Neuronal stem cell (in vitro differentiated cells): ENCODE measurements at regions not wholly inside any gene's neighbourhood (a gene's known extent, or its start where the extent isn't known, plus 50 kb on each side); places are given as distances from the start of the nearest gene placed in this dataset.

ENCODE experiments used
- DNase-seq: peaks from one replicate; pipeline ENCODE4 v3.0.0-alpha.2; 2013; ENCODE audit warnings: low spot score
- H2AFZ ChIP-seq: one replicate; pipeline ENCODE4 v1.6.1; 2013; ENCODE audit warnings: mild to moderate bottlenecking, low read length, inconsistent platforms
- H2AK5ac ChIP-seq: 2 replicates; pipeline ENCODE4 v1.6.1; 2013; ENCODE audit warnings: low read depth, mild to moderate bottlenecking, inconsistent platforms, low read length, moderate library complexity, mixed read lengths
- H2BK120ac ChIP-seq: 2 replicates; pipeline ENCODE4 v1.6.1; 2013; ENCODE audit warnings: low read depth, mild to moderate bottlenecking, inconsistent platforms, low read length, moderate library complexity, mixed read lengths
- H2BK12ac ChIP-seq: one replicate; pipeline ENCODE4 v1.6.1; 2013; ENCODE audit warnings: low read length, inconsistent platforms
- H2BK15ac ChIP-seq: 2 replicates; pipeline ENCODE4 v1.6.1; 2013; ENCODE audit warnings: mild to moderate bottlenecking, low read length, inconsistent platforms, mixed read lengths
- H2BK5ac ChIP-seq: one replicate; pipeline ENCODE4 v1.6.1; 2013; ENCODE audit warnings: inconsistent platforms, mild to moderate bottlenecking, low read length, moderate library complexity
- H3K14ac ChIP-seq: one replicate; pipeline ENCODE4 v1.6.1; 2013; ENCODE audit warnings: low read length, inconsistent platforms
- H3K18ac ChIP-seq: 2 replicates; pipeline ENCODE4 v1.6.1; 2013; ENCODE audit warnings: low read length, inconsistent platforms
- H3K23ac ChIP-seq: 2 replicates; pipeline ENCODE4 v1.6.1; 2013; ENCODE audit warnings: low read depth, mild to moderate bottlenecking, mixed read lengths, low read length, inconsistent platforms; ENCODE audit not compliant: poor library complexity
- H3K27ac ChIP-seq: replicated peaks from 3 replicates; pipeline ENCODE4 v1.5.1; 2013; ENCODE audit warnings: low read length, inconsistent platforms
- H3K27me3 ChIP-seq, 3 experiments: 2 replicates each; pipeline ENCODE4 v1.6.1; 2013; ENCODE audit warnings: low read length in 3 of 3, mild to moderate bottlenecking in 2 of 3, inconsistent platforms in 1 of 3, low read depth in 1 of 3, mixed read lengths in 1 of 3, moderate library complexity in 1 of 3; ENCODE audit not compliant: control insufficient read depth in 3 of 3, insufficient read depth in 3 of 3
- H3K36me3 ChIP-seq, 2 donors: replicated peaks in 1 of 2; 2 replicates each; pipeline ENCODE4 v1.6.1; 2013; ENCODE audit warnings: low read length in 2 of 2; ENCODE audit not compliant: control insufficient read depth in 2 of 2, insufficient read depth in 2 of 2
- H3K4ac ChIP-seq: 2 replicates; pipeline ENCODE4 v1.6.1; 2013; ENCODE audit warnings: inconsistent platforms, mild to moderate bottlenecking, low read length, moderate library complexity
- H3K4me1 ChIP-seq, 2 donors: 1 replicate in 1 of 2; 2 replicates in 1 of 2; pipeline ENCODE4 v1.6.1; 2013; ENCODE audit warnings: low read length in 2 of 2, low read depth in 1 of 2; ENCODE audit not compliant: control insufficient read depth in 2 of 2, insufficient read depth in 1 of 2
- H3K4me2 ChIP-seq: one replicate; pipeline ENCODE4 v1.6.1; 2013; ENCODE audit warnings: mild to moderate bottlenecking, low read length, inconsistent platforms; ENCODE audit not compliant: insufficient read depth, poor library complexity, severe bottlenecking
- H3K4me3 ChIP-seq, 2 donors: 2 replicates each; pipeline ENCODE4 v1.5.1; 2013; ENCODE audit warnings: low read length in 2 of 2, mild to moderate bottlenecking in 2 of 2, inconsistent platforms in 1 of 2, moderate library complexity in 1 of 2
- H3K79me1 ChIP-seq: one replicate; pipeline ENCODE4 v1.6.1; 2013; ENCODE audit warnings: low read depth, mild to moderate bottlenecking, inconsistent platforms, low read length, moderate library complexity
- H3K9ac ChIP-seq: one replicate; pipeline ENCODE4 v1.6.1; 2013; ENCODE audit warnings: mild to moderate bottlenecking, low read depth, low read length, inconsistent platforms; ENCODE audit not compliant: poor library complexity
- H3K9me3 ChIP-seq, 2 donors: replicated peaks in 1 of 2; 2 replicates each; pipeline versions ENCODE3 to v1.6.1; 2013; ENCODE audit warnings: low read length in 2 of 2, mild to moderate bottlenecking in 2 of 2, inconsistent platforms in 1 of 2, low read depth in 1 of 2, mixed read lengths in 1 of 2, moderate library complexity in 1 of 2; ENCODE audit not compliant: control insufficient read depth in 2 of 2, insufficient read depth in 1 of 2
- H4K8ac ChIP-seq: one replicate; pipeline ENCODE4 v1.6.1; 2013; ENCODE audit warnings: low read depth, mild to moderate bottlenecking, inconsistent platforms, low read length, moderate library complexity
- H4K91ac ChIP-seq: one replicate; pipeline ENCODE4 v1.6.1; 2013; ENCODE audit warnings: low read length, low read depth, mild to moderate bottlenecking, inconsistent platforms; ENCODE audit not compliant: poor library complexity
- WGBS, 2 donors: extraction: QIAGEN DNeasy Blood & Tissue Kit; methylation state at CpG; one replicate each; pipeline ENCODE4 v1.1.7; 2013; ENCODE audit warnings: missing lambda C conversion rate in 2 of 2, mixed read lengths in 1 of 2; ENCODE audit not compliant: insufficient read length in 2 of 2, insufficient replicate concordance in 1 of 2; ENCODE audit errors: extremely low coverage in 2 of 2; 5-methylcytosine and 5-hydroxymethylcytosine counted together

GRCh38 chr7:98496618-98497017 is 95.7 kb upstream of the BAIAP2L1 start:
- H3K9ac ChIP-seq = no peak overlapping the region

GRCh38 chr7:98495200-98495955 is 94.5 kb upstream of the BAIAP2L1 start:
- Histone ChIP-seq H4K8ac (no peak overlapping the region), H3K4ac (no peak overlapping the region), H3K4me2 (no peak overlapping the region), H3K18ac (no peak overlapping the region), H3K9me3 (peaks cover 0 to 13% of the 10 kb centered on the region in 2 donors), H2BK12ac (no peak overlapping the region), H4K91ac (no peak overlapping the region), H3K27me3 (no peaks in the 10 kb centered on the region), H3K14ac (no peak overlapping the region), H3K4me1 (no peaks in the 10 kb centered on the region), H3K4me3 (no peak overlapping the region), H3K36me3 (no peaks in the 10 kb centered on the region), H2BK15ac (no peak overlapping the region), H3K79me1 (no peaks in the 10 kb centered on the region), H3K9ac (no peak overlapping the region), H3K23ac (no peak overlapping the region), H2BK120ac (no peak overlapping the region), H3K27ac (no peak overlapping the region), H2AFZ (no peak overlapping the region), H2AK5ac (no peak overlapping the region), H2BK5ac (no peak overlapping the region)
- no peak for DNase-seq
- no CpG with 5 or more reads among the region's 11 CpGs for WGBS, 2 donors

More at GRCh38 chr7:98496618-98497017, 95.7 kb upstream of the BAIAP2L1 start:
- Histone ChIP-seq H3K9me3 (peaks cover 0 to 13% of the 10 kb centered on the region in 2 donors), H3K18ac (no peak overlapping the region), H3K23ac (no peak overlapping the region), H2BK12ac (no peak overlapping the region), H3K4me3 (no peak overlapping the region), H2BK5ac (no peak overlapping the region), H3K4ac (no peak overlapping the region), H3K27ac (no peak overlapping the region), H3K14ac (no peak overlapping the region), H3K4me2 (no peak overlapping the region), H2AFZ (no peak overlapping the region), H4K8ac (no peak overlapping the region), H2BK15ac (no peak overlapping the region), H2BK120ac (no peak overlapping the region), H3K79me1 (no peaks in the 10 kb centered on the region), H3K27me3 (no peaks in the 10 kb centered on the region), H4K91ac (no peak overlapping the region), H3K36me3 (no peaks in the 10 kb centered on the region), H2AK5ac (no peak overlapping the region), H3K4me1 (no peaks in the 10 kb centered on the region)
- no peak for DNase-seq
- no CpG with 5 or more reads among the region's 2 CpGs for WGBS, 2 donors

GRCh38 chr7:98493030-98493778 is 92.3 kb upstream of the BAIAP2L1 start:
- no peak overlapping the region for H4K91ac ChIP-seq
- H3K27ac ChIP-seq = no peak overlapping the region
- no CpG with 5 or more reads among the region's 21 CpGs for WGBS, 2 donors

GRCh38 chr7:98488167-98488566 is 87.3 kb upstream of the BAIAP2L1 start:
- H2BK5ac ChIP-seq = no peak overlapping the region
- H3K4me2 ChIP-seq = no peak overlapping the region
- no peak overlapping the region for H4K91ac ChIP-seq
- no peak overlapping the region for H2AFZ ChIP-seq
- DNase-seq = no peak
- no peak overlapping the region for H2BK15ac ChIP-seq
- no peak overlapping the region for H2BK120ac ChIP-seq
- H4K8ac ChIP-seq = no peak overlapping the region
- H3K9ac ChIP-seq = no peak overlapping the region
- no peak overlapping the region for H2AK5ac ChIP-seq
- peaks cover 0 to 4% of the 10 kb centered on the region in 2 donors for H3K36me3 ChIP-seq
- H3K4me3 ChIP-seq = no peak overlapping the region
- no peak overlapping the region for H2BK12ac ChIP-seq
- H3K4ac ChIP-seq = no peak overlapping the region
- H3K18ac ChIP-seq = no peak overlapping the region
- H3K9me3 ChIP-seq = peaks cover 0 to 6% of the 10 kb centered on the region in 2 donors
- no CpG with 5 or more reads among the region's 7 CpGs for WGBS, 2 donors
- H3K27ac ChIP-seq = no peak overlapping the region
- H3K27me3 ChIP-seq = peaks cover 0 to 3% (median 0%) of the 10 kb centered on the region in 3 experiments
- H3K4me1 ChIP-seq = peaks cover 0 to 2% of the 10 kb centered on the region in 2 donors
- H3K23ac ChIP-seq = no peak overlapping the region
- no peak overlapping the region for H3K14ac ChIP-seq
- H3K79me1 ChIP-seq = no peaks in the 10 kb centered on the region

More at GRCh38 chr7:98493030-98493778, 92.3 kb upstream of the BAIAP2L1 start:
- H3K4me2 ChIP-seq = no peak overlapping the region
- H2BK120ac ChIP-seq = no peak overlapping the region
- H2BK12ac ChIP-seq = no peak overlapping the region
- no peak overlapping the region for H3K9ac ChIP-seq
- H4K8ac ChIP-seq = no peak overlapping the region
- no peaks in the 10 kb centered on the region for H3K36me3 ChIP-seq
- H3K4me1 ChIP-seq = no peaks in the 10 kb centered on the region
- no peak overlapping the region for H3K4me3 ChIP-seq
- no peak overlapping the region for H2AK5ac ChIP-seq
- no peak overlapping the region for H2AFZ ChIP-seq
- DNase-seq = no peak
- no peaks in the 10 kb centered on the region for H3K79me1 ChIP-seq
- no peak overlapping the region for H2BK15ac ChIP-seq
- H3K27me3 ChIP-seq = no peaks in the 10 kb centered on the region
- H3K23ac ChIP-seq = no peak overlapping the region
- H3K9me3 ChIP-seq = peaks cover 0 to 13% of the 10 kb centered on the region in 2 donors
- no peak overlapping the region for H3K4ac ChIP-seq
- H3K18ac ChIP-seq = no peak overlapping the region
- H2BK5ac ChIP-seq = no peak overlapping the region
- H3K14ac ChIP-seq = no peak overlapping the region
